ENCODE measurements at regions not wholly inside any gene's neighbourhood (a gene's known extent, or its start where the extent isn't known, plus 50 kb on each side); places are given as distances from the start of the nearest gene placed in this dataset.

DNA sequence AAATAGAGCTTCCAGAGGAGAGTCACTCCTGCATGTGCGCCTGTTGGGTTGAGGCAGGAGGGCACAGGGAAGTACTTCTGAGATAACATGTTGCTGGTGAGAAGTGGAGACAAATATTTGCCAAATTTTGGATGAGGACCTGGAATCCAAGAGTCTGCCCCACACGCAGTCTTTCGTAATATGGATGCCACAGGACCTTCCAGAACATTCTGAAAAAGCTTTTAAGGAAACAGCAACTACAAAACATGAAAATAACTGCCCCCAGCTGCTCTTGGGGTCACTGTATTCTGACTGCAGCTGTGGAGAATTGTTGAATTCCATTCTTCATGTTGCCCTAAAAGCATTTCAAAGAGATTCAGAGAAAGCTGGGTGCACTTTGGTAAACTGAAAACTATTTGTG lies 227.5 kb downstream of the C1D start:
- Histone ChIP-seq H4K20me1 (ENCODE audit: insufficient read depth, low read length) (no peaks in the 10 kb centered on the region), H3K4me3 (ENCODE audit: low read depth, low read length, poor library complexity, severe bottlenecking) (no peak overlapping the region), H3F3A (ENCODE audit: insufficient read depth, low read length) (no peaks in the 10 kb centered on the region), H3K4me2 (ENCODE audit: low read length) (no peak overlapping the region), H3K9me2 (ENCODE audit: low read depth, low read length) (no peaks in the 10 kb centered on the region), H3K27me3 (ENCODE audit: insufficient read depth, low read length) (no peaks in the 10 kb centered on the region), H3K36me3 (ENCODE audit: insufficient read depth, low read length) (no peaks in the 10 kb centered on the region), H3K9ac (ENCODE audit: low read length) (no peak overlapping the region), H2AFZ (ENCODE audit: low read length) (no peak overlapping the region), H3K79me2 (ENCODE audit: insufficient read depth, low read length) (no peaks in the 10 kb centered on the region), H3K27ac (ENCODE audit: low read depth, low read length, poor library complexity, severe bottlenecking) (no peak overlapping the region), H3K4me1 (ENCODE audit: insufficient read depth, low read length, severe bottlenecking) (no peaks in the 10 kb centered on the region), H3K9me3 (ENCODE audit: low read length) (no peaks in the 10 kb centered on the region)
- no peak for TF ChIP-seq EZH2 (IDR thresholded peaks at IDR 0.05; ENCODE audit: borderline replicate concordance, low read length)
- TF ChIP-seq, protein P1, sequence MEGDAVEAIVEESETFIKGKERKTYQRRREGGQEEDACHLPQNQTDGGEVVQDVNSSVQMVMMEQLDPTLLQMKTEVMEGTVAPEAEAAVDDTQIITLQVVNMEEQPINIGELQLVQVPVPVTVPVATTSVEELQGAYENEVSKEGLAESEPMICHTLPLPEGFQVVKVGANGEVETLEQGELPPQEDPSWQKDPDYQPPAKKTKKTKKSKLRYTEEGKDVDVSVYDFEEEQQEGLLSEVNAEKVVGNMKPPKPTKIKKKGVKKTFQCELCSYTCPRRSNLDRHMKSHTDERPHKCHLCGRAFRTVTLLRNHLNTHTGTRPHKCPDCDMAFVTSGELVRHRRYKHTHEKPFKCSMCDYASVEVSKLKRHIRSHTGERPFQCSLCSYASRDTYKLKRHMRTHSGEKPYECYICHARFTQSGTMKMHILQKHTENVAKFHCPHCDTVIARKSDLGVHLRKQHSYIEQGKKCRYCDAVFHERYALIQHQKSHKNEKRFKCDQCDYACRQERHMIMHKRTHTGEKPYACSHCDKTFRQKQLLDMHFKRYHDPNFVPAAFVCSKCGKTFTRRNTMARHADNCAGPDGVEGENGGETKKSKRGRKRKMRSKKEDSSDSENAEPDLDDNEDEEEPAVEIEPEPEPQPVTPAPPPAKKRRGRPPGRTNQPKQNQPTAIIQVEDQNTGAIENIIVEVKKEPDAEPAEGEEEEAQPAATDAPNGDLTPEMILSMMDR (IDR thresholded peaks at IDR 0.05; ENCODE audit: low read length) = no peak

DNA sequence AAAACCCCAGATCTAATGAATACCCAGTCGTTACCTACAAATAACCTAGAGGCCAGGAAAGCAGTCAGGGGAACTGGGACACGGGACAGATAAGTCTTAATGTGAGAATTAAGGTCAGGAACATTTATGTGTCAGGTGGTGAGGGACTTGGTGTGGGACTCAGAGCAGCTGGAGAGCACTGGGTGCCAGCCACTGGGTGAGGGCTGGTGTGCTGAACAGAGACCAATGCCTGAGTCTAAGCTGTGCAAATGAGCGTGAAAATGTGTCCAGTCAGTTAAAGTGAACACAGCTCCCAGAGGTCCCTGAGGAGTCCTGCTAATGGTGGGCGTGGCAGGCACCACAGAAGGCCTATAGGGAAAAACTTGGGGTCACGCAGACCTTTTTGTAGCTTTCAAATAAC lies 225.9 kb downstream of the C1D start:
- Histone ChIP-seq H4K20me1 (ENCODE audit: insufficient read depth, low read length) (no peaks in the 10 kb centered on the region), H3K79me2 (ENCODE audit: insufficient read depth, low read length) (no peaks in the 10 kb centered on the region), H3K4me3 (ENCODE audit: low read depth, low read length, poor library complexity, severe bottlenecking) (no peak overlapping the region), H3K27ac (ENCODE audit: low read depth, low read length, poor library complexity, severe bottlenecking) (no peak overlapping the region), H2AFZ (ENCODE audit: low read length) (no peak overlapping the region), H3K9me2 (ENCODE audit: low read depth, low read length) (no peaks in the 10 kb centered on the region), H3K9me3 (ENCODE audit: low read length) (no peaks in the 10 kb centered on the region), H3K36me3 (ENCODE audit: insufficient read depth, low read length) (no peaks in the 10 kb centered on the region), H3K4me2 (ENCODE audit: low read length) (no peak overlapping the region), H3K9ac (ENCODE audit: low read length) (no peak overlapping the region), H3F3A (ENCODE audit: insufficient read depth, low read length) (no peaks in the 10 kb centered on the region), H3K4me1 (ENCODE audit: insufficient read depth, low read length, severe bottlenecking) (no peaks in the 10 kb centered on the region), H3K27me3 (ENCODE audit: insufficient read depth, low read length) (no peaks in the 10 kb centered on the region)
- TF ChIP-seq, protein P1 (IDR thresholded peaks at IDR 0.05; ENCODE audit: low read length) = no peak
- no peak for TF ChIP-seq EZH2 (IDR thresholded peaks at IDR 0.05; ENCODE audit: borderline replicate concordance, low read length)

- H3F3A ChIP-seq (ENCODE audit: insufficient read depth, low read length) = no peaks in the 10 kb centered on the region
- H3K4me1 ChIP-seq (ENCODE audit: insufficient read depth, low read length, severe bottlenecking) = no peaks in the 10 kb centered on the region
- TF ChIP-seq, protein P1 (IDR thresholded peaks at IDR 0.05; ENCODE audit: low read length) = no peak
- TF ChIP-seq EZH2 (IDR thresholded peaks at IDR 0.05; ENCODE audit: borderline replicate concordance, low read length) = no peak
- H3K79me2 ChIP-seq (ENCODE audit: insufficient read depth, low read length) = no peaks in the 10 kb centered on the region
- no peak overlapping the region for H3K4me3 ChIP-seq (ENCODE audit: low read depth, low read length, poor library complexity, severe bottlenecking)
- H4K20me1 ChIP-seq (ENCODE audit: insufficient read depth, low read length) = no peaks in the 10 kb centered on the region
- H3K9ac ChIP-seq (ENCODE audit: low read length) = no peak overlapping the region
- H3K27ac ChIP-seq (ENCODE audit: low read depth, low read length, poor library complexity, severe bottlenecking) = no peak overlapping the region
- H3K4me2 ChIP-seq (ENCODE audit: low read length) = no peak overlapping the region
- no peaks in the 10 kb centered on the region for H3K27me3 ChIP-seq (ENCODE audit: insufficient read depth, low read length)
- H3K9me2 ChIP-seq (ENCODE audit: low read depth, low read length) = no peaks in the 10 kb centered on the region
- H3K36me3 ChIP-seq (ENCODE audit: insufficient read depth, low read length) = no peaks in the 10 kb centered on the region
- no peaks in the 10 kb centered on the region for H3K9me3 ChIP-seq (ENCODE audit: low read length)
- no peak overlapping the region for H2AFZ ChIP-seq (ENCODE audit: low read length)
Observed at GRCh38 chr2:67838205-67838604, 224.6 kb downstream of the C1D start.

Measured in OCI-LY1 (cell line).